GM12892 (cell line): ENCODE measurements at regions not wholly inside any gene's neighbourhood (a gene's known extent, or its start where the extent isn't known, plus 50 kb on each side); places are given as distances from the start of the nearest gene placed in this dataset.

ENCODE experiments used
- DNase-seq: peaks from one replicate; pipeline ENCODE4 v3.0.0; 2011; ENCODE audit not compliant: insufficient read length
- FAIRE-seq: peaks from 2 replicates; lab custom pipeline; 2011; peaks lifted over from hg19 to GRCh38; lab: Jason Lieb, UNC
- POLR2A ChIP-seq: IDR thresholded peaks from 2 replicates; pipeline ENCODE4 v1.6.1; 2011; ENCODE audit warnings: low read depth, low read length, control low read depth
- POLR2AphosphoS5 ChIP-seq: IDR thresholded peaks from 2 replicates; pipeline ENCODE4 v1.6.1; 2011; ENCODE audit warnings: low read depth, low read length, control low read depth
- TAF1 ChIP-seq: IDR thresholded peaks from 2 replicates; pipeline ENCODE4 v1.6.1; 2011; ENCODE audit warnings: low read depth, mild to moderate bottlenecking, control low read depth, low read length, borderline replicate concordance

DNA sequence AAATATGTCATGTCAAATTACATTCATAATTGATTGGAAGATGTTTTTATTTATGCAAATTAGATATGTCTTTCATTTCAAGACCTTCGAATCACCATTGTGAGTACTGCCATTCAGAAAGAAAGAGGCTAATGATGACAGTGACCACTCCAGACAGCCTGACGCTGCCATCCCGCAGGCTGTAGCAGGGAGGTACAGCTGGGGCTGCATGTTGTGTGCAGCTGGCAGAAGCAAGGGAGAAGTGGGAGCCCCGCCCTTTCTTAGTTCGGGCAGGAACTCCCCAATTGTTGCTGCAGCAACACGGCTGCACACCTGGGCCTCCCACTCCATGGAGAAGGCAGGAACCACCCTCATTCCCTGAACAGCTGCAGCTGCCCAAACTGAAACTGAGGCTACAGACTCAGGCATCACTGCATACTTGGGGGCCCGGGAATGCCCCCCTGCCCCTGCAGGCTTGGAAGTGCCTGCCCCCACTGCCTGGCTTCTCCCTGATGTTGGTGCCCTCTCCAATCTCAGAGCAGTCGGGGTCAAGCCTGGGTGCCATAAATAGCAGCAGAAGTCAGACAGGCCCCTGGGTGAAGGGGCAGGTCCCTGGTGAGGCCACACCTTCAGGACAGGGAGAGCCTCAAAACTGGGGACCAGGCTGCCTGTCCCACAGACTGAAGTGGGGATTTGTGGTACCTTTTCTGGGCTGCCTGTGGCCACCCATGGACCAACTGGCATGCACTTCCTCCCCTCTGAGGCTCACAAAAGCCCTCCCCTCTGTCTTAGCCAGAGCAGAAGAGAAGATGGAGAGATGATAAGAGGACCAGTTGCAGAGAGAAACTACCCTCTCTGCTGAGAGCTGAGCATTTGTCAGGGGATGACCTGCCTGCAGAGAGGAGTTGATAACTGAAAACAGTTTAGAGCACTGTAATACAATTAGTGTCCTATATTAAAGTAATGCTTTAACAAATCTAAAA is 964.6 kb downstream of the SI start:
- no peak for TF ChIP-seq TAF1
- no peak for TF ChIP-seq POLR2A
- no peak for TF ChIP-seq POLR2AphosphoS5
- FAIRE-seq (no peak), DNase-seq (no peak)

DNA sequence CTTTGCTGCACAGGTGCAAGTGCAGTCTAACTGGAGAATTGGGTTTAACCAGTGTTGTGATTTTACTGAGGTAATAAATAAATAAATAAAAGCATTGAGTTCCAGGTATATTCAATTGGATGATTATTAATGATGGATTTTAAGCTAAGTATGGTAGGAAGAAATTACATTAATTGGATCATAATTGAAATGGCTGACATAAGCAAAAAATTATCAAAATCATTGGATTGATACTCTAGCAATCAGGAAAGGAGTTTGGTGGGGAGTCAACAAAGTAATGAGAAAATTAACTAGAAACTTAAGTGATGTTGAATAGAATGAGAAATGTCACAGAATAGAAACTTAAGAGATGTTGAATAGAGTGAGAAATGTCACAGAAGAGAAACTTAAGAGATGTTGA is 981.9 kb downstream of the SI start:
- FAIRE-seq: no peak
- DNase-seq: no peak

DNA sequence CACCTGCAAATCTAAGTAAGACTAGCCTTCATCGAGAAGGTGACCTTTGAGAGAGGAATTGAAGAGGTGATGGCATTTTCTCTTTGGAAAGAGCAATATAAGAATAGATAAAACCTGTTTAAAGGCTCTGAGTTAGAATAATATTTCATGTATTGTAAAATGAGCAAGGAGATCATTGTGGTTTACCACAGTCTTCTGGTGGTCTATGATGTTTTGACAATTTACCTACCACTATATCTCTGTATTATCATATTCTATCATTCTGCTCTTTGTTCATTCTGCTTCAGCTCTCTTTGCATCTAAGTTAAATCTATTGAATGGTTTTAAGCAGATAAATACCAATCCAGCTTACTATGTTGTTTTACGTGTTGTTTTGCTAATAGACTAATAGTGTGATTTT is 982.3 kb downstream of the SI start:
- no peak for FAIRE-seq
- no peak for DNase-seq
- no peak for TF ChIP-seq POLR2A
- TF ChIP-seq TAF1: no peak
- TF ChIP-seq POLR2AphosphoS5: no peak

More for the DNA sequence above, 981.9 kb downstream of the SI start:
- no peak for TF ChIP-seq TAF1
- TF ChIP-seq POLR2AphosphoS5: no peak
- no peak for TF ChIP-seq POLR2A

DNA sequence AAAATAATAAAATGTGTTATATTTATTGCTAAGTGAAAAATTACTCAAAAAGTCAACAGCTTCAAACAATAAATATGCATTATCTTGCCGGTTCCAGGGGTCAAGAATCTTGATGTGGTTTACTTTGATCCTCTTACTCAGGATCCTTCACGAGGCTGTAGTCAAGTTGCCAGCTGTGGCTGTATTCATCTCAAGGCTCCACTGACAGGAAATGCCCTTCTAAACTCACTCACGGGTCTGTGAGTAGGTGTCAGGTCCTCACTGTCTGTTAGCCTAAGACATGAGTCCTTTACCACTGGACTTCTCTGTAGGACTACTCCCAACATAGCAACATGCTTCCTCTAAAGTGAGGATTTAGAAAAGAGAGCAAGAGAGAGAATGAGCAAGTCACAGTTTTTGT is 983.0 kb downstream of the SI start:
- TF ChIP-seq POLR2AphosphoS5 (no peak), POLR2A (no peak), TAF1 (no peak)
- DNase-seq: no peak
- no peak for FAIRE-seq

DNA sequence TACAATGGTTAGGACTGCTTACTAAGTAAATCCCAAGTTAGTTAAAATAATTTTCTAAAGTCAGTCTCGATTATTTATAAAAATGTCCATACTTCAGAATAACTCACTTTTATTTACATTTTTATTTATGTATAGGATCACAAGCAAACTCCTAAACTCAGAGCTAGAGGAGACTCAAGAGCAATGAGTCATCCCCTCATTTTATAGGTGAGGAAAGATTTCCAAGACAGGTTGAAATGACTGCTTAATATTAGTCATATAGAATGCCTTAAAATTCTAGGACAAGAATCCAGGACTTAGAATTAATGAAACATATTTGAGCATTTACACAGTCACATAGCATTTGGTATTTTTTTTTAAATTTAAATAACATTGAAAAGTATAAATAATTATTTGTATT is 983.8 kb downstream of the SI start:
- FAIRE-seq (no peak), DNase-seq (no peak)
- no peak for TF ChIP-seq TAF1
- no peak for TF ChIP-seq POLR2A
- no peak for TF ChIP-seq POLR2AphosphoS5

DNA sequence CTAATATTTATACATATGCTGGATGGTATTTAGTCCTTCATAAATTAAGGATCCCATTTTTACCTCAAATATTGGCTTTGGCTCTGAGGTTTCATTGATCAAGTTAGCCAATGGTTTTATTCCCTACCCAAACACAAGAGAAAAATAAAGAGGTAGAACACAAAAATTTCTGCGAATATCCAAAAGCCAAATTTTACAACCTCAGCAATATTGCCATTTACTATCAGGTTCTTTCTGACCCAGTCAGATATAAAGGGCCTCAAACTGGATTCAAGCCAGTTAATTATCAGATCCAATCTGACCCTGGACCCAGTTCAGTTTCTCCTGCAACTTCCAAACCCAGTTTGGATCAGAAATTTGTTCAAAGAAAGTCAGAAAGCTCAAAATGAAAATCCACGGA is 998.1 kb downstream of the SI start:
- FAIRE-seq (no peak), DNase-seq (no peak)
- TF ChIP-seq POLR2AphosphoS5 (no peak), TAF1 (no peak), POLR2A (no peak)

DNA sequence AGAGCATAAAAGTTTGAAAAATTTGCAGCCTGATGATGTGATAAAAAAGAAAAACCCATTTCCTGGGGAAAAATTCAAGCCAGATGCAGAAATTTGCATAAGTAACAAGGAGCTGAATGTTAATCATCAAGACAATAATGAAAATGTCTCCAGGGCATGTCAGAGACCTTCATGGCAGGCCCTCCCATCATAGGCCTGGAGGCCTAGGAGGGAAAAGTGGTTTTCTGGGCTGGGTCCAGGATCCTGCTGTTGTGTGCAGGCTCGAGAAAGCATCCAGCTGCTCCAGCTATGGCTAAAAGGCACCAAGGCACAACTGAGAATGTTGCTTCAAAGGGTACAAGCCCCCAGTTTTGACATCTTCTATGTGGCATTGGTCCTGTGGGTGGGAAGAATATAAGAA is 1014.0 kb downstream of the SI start:
- TF ChIP-seq POLR2A: no peak
- no peak for TF ChIP-seq TAF1
- no peak for TF ChIP-seq POLR2AphosphoS5
- FAIRE-seq (no peak), DNase-seq (no peak)

DNA sequence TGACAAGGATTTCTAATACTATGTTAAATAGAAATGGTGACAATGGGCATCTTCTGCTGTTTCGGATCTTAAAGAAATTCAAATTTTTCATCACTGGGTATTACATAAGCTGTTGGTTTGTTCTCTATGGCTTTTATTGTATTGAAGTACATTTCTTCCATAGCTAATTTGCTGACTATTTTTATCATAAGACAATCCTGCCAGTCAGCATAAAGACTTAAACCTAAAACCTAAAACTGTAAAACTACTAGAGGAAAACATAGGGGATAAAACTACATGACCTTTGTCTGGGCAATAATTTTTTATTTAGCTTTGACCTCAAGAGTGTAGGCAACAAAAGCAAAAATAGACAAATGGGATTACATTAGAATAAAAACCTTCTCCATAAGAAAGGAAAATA is 1017.4 kb downstream of the SI start:
- TF ChIP-seq TAF1 (no peak), POLR2A (no peak), POLR2AphosphoS5 (no peak)
- no peak for DNase-seq
- FAIRE-seq: no peak

DNA sequence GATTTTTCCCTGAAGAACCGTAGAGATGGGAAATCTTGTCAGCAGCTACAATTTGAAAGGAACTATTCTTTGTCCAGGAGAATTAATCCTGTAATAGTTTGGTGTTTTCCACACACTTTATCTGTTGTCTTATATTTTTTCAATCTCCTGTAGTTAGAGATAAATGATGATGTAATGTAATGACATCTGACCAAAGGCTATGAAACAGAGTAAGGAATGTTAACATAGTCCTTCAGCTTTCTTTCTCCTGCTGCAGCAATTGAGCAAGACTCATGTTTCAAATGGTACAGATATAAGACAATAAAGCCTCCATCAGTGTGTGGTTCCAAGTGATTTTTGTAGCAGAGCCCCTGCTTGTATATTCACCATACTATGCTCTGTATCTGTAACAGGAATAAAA is 1028.4 kb downstream of the SI start:
- no peak for DNase-seq
- FAIRE-seq: no peak
- TF ChIP-seq POLR2A: no peak
- TF ChIP-seq POLR2AphosphoS5: no peak

DNA sequence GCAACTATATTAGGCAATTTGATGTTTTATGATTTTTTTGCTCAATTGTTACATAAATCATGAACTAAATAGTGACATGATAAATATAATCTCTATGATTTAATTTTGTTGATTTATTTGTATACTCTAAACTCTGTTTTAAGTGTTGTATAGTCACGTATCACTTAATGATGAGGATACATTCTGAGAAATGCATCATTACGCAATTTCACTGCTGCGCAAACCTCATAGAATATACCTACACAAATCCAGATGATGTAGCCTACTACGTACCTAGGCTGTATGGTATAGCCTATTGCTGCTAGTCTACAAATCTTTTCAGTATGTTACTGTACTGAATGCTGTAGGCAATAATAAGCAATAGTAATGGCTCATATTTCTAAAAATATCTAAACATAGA is 1029.8 kb downstream of the SI start:
- no peak for TF ChIP-seq POLR2A
- no peak for TF ChIP-seq TAF1
- no peak for TF ChIP-seq POLR2AphosphoS5
- FAIRE-seq (no peak), DNase-seq (no peak)

DNA sequence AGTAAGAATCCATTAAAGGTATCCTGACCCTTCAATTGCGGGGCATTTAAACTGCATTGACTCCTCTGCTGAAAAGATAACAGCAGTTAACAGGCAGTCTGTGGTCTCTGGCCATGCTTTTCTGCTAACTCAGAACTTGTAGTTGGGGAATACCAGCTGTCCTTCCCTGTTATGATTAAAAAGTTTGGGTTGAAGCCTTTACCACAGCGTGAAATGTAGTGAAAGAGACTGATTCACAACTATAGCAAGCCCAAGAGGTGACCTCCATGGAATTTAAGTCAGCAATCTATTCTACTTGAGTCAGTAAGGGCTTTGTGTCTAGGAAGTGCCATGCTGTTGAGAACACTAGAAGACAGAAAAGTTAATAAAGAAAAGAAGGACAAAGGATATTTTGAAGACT is 1037.3 kb downstream of the SI start:
- DNase-seq: no peak
- TF ChIP-seq POLR2A (no peak), POLR2AphosphoS5 (no peak), TAF1 (no peak)
- no peak for FAIRE-seq

DNA sequence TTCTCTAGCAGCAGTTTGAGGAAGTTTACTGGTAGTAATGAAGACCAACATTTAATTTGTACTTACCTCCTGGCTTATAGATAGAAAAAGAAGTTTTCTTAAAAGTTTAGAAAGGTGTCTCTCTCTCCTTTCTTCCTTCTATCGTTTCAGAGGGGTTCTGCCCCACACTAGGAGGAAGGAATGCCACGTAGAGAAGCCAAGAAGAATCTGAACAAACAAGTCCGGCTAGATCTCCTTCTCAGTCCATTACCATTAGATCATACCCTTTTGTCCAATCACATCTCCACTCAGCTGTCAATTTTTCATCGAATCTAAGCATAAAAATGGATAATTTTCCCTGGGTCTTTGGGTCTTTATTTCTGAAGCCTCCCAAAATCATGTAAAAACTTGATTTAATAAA is 1048.1 kb downstream of the SI start:
- FAIRE-seq: no peak
- no peak for DNase-seq
- TF ChIP-seq POLR2AphosphoS5 (no peak), POLR2A (no peak), TAF1 (no peak)

DNA sequence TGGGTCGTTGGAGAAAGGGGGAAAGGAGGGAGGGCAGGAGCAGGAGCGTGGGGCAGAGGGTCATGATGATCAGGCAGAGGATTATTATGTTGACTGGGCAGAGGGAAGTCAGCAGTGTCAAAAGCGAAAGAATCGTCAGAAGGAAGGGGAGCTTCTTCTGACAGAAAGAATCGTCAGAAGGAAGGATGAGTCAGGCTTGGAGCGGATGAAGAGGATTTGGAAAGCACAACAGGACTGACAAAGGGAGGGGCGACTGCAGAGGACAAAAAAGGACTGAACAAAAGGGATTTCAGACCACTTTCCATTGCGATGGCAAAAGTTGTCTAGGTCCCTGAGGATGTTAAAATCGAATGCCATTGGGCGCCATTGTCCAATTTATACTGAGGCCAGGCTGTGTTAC is 1053.5 kb downstream of the SI start:
- DNase-seq: no peak
- TF ChIP-seq POLR2A: no peak
- TF ChIP-seq TAF1: no peak
- no peak for TF ChIP-seq POLR2AphosphoS5
- no peak for FAIRE-seq
